ENCODE measurements at regions not wholly inside any gene's neighbourhood (a gene's known extent, or its start where the extent isn't known, plus 50 kb on each side); places are given as distances from the start of the nearest gene placed in this dataset.

GRCh38 chr18:29560270-29560669 lies 1383.3 kb upstream of the CDH2 start:
- no peak overlapping the region for H3K27ac Mint-ChIP-seq
- no peak overlapping the region for H3K27ac ChIP-seq (ENCODE audit: insufficient read length, low read depth, low read length)
- TF ChIP-seq CTCF (conservative IDR thresholded peaks at IDR 0.05): no peak

More at GRCh38 chr18:29560270-29560669, 1383.3 kb upstream of the CDH2 start:
- H4K5ac ChIP-seq (ENCODE audit: insufficient read length, low read depth, low read length): no peak overlapping the region
- H3K27me3 ChIP-seq (ENCODE audit: insufficient read depth, low read length): no peaks in the 10 kb centered on the region
- no peaks in the 10 kb centered on the region for H4K20me1 ChIP-seq (ENCODE audit: control insufficient read depth, insufficient read depth, insufficient read length)
- H3K79me1 ChIP-seq (ENCODE audit: insufficient read depth, low read depth, low read length, poor library complexity, severe bottlenecking): no peaks in the 10 kb centered on the region
- no peak overlapping the region for H3K56ac ChIP-seq (ENCODE audit: insufficient read length, low read depth, low read length)
- H2BK5ac ChIP-seq (ENCODE audit: insufficient read length, low read length): no peak overlapping the region
- H3K9me3 ChIP-seq (ENCODE audit: control insufficient read depth, low read depth, low read length): no peaks in the 10 kb centered on the region
- no peaks in the 10 kb centered on the region for H3K79me2 ChIP-seq (ENCODE audit: insufficient read depth, low read length)
- H2AFZ ChIP-seq (ENCODE audit: low read length): no peak overlapping the region
- no peak overlapping the region for H3K4me2 ChIP-seq (ENCODE audit: insufficient read depth, insufficient read length, low read length)
- H2AK5ac ChIP-seq (ENCODE audit: insufficient read length, low read length): no peak overlapping the region
- Mint-ChIP-seq H3K4me3 (no peak overlapping the region), H3K27me3 (ENCODE audit: low read depth) (peaks cover 1% of the 10 kb centered on the region; the same call in 1 of the 2 replicates), H3K36me3 (ENCODE audit: insufficient read depth in 1 of 3, low read depth in 3 of 3) (no peaks in the 10 kb centered on the region), H3K9me3 (no peaks in the 10 kb centered on the region), H3K4me1 (peaks cover 0 to 2% of the 10 kb centered on the region in 2 experiments; a peak in 1 of 4 replicates)
- H3K18ac ChIP-seq (ENCODE audit: insufficient read length, low read depth, low read length): no peak overlapping the region
- no peaks in the 10 kb centered on the region for H3K4me1 ChIP-seq (ENCODE audit: insufficient read depth, low read length)
- no peak overlapping the region for H2BK15ac ChIP-seq (ENCODE audit: low read depth, low read length)
- H3K14ac ChIP-seq (ENCODE audit: insufficient read depth, low read length): no peak overlapping the region
- no peak overlapping the region for H4K91ac ChIP-seq (ENCODE audit: insufficient read length, low read depth, low read length)
- no peak overlapping the region for H3K23ac ChIP-seq (ENCODE audit: insufficient read length, low read depth, low read length)
- WGBS (ENCODE audit: extremely low coverage, insufficient read length, low lambda C conversion rate): no CpG with 5 or more reads among the region's 1 CpG
- no peak overlapping the region for H3T11ph ChIP-seq (ENCODE audit: low read length)
- H2BK20ac ChIP-seq (ENCODE audit: low read depth, low read length, poor library complexity, severe bottlenecking): no peak overlapping the region
- no peak overlapping the region for H4K8ac ChIP-seq (replicated peaks; ENCODE audit: insufficient read length, low read depth, low read length)
- H3K23me2 ChIP-seq (ENCODE audit: insufficient read length, low read depth, low read length, poor library complexity, severe bottlenecking): no peaks in the 10 kb centered on the region
- no peak for DNase-seq
- H3K9ac ChIP-seq (ENCODE audit: extremely low read depth, insufficient read length, low read length): no peak overlapping the region
- H2BK12ac ChIP-seq (ENCODE audit: insufficient read length, low read depth, low read length): no peak overlapping the region
- no peak overlapping the region for H2BK120ac ChIP-seq (ENCODE audit: low read depth, low read length, poor library complexity, severe bottlenecking)
- no peak overlapping the region for H3K4ac ChIP-seq (ENCODE audit: low read depth, low read length)
